LNCAP (cell line): ENCODE measurements at regions not wholly inside any gene's neighbourhood (a gene's known extent, or its start where the extent isn't known, plus 50 kb on each side); places are given as distances from the start of the nearest gene placed in this dataset.

Experiments
- CTCF ChIP-seq: fragments of 450-650 bp; IDR thresholded peaks from 2 replicates; pipeline ENCODE4 v1.5.1; 2017; ENCODE audit warnings: mild to moderate bottlenecking

- TF ChIP-seq CTCF, result no peak
These were observed 180.2 kb upstream of the RAB6C start for GRCh38 chr2:129799036-129799958.

- TF ChIP-seq CTCF, result no peak
These were observed 179.2 kb upstream of the RAB6C start for GRCh38 chr2:129800285-129800684.

- no peak for TF ChIP-seq CTCF
These were observed 178.8 kb upstream of the RAB6C start for GRCh38 chr2:129800686-129801085.

GRCh38 chr2:129801575-129801974, 177.9 kb upstream of the RAB6C start:
- no peak for TF ChIP-seq CTCF

- no peak for TF ChIP-seq CTCF
These were observed 177.2 kb upstream of the RAB6C start for GRCh38 chr2:129802290-129802689.

GRCh38 chr2:129803032-129803431, 176.4 kb upstream of the RAB6C start:
- TF ChIP-seq CTCF, result no peak

GRCh38 chr2:129803871-129804270, 175.6 kb upstream of the RAB6C start:
- TF ChIP-seq CTCF, result no peak
